ENCODE measurements at regions not wholly inside any gene's neighbourhood (a gene's known extent, or its start where the extent isn't known, plus 50 kb on each side); places are given as distances from the start of the nearest gene placed in this dataset.

GRCh38 chr4:63784822-63785221 lies 624.4 kb downstream of the TECRL start:
- no peak for TF ChIP-seq CTCF (IDR thresholded peaks at IDR 0.05)

GRCh38 chr4:63777601-63778000 lies 631.6 kb downstream of the TECRL start:
- Histone ChIP-seq H3K4me1 (no peaks in the 10 kb centered on the region), H3K36me3 (no peaks in the 10 kb centered on the region), H3K4me3 (no peak overlapping the region), H3K27ac (no peak overlapping the region), H3K27me3 (no peaks in the 10 kb centered on the region), H3K9me3 (no peaks in the 10 kb centered on the region)
- intact Hi-C loops (cut with DNase I) = no loop called here
- no peak for TF ChIP-seq CTCF (IDR thresholded peaks at IDR 0.05)
- no peak for DNase-seq (ENCODE audit: low spot score in 2 of 2)

More at GRCh38 chr4:63784822-63785221, 624.4 kb downstream of the TECRL start:
- DNase-seq (ENCODE audit: low spot score in 2 of 2) = no peak
- H3K36me3 ChIP-seq = no peaks in the 10 kb centered on the region
- H3K4me3 ChIP-seq = no peak overlapping the region
- H3K4me1 ChIP-seq = no peaks in the 10 kb centered on the region
- no peaks in the 10 kb centered on the region for H3K9me3 ChIP-seq
- H3K27ac ChIP-seq = no peak overlapping the region
- no peaks in the 10 kb centered on the region for H3K27me3 ChIP-seq
- intact Hi-C loops (cut with DNase I) = no loop called here

- H3K9me3 ChIP-seq = no peaks in the 10 kb centered on the region
- H3K4me3 ChIP-seq = no peak overlapping the region
- TF ChIP-seq CTCF (IDR thresholded peaks at IDR 0.05) = no peak
- intact Hi-C loops (cut with DNase I) = no loop called here
- no peak for DNase-seq (ENCODE audit: low spot score in 2 of 2)
- no peaks in the 10 kb centered on the region for H3K4me1 ChIP-seq
- H3K27ac ChIP-seq = no peak overlapping the region
- H3K36me3 ChIP-seq = no peaks in the 10 kb centered on the region
- H3K27me3 ChIP-seq = no peaks in the 10 kb centered on the region
These were observed 644.9 kb downstream of the TECRL start for GRCh38 chr4:63764400-63764799.

- H3K9me3 ChIP-seq = no peaks in the 10 kb centered on the region
- no peak overlapping the region for H3K27ac ChIP-seq
- no peaks in the 10 kb centered on the region for H3K4me1 ChIP-seq
- H3K27me3 ChIP-seq = no peaks in the 10 kb centered on the region
- TF ChIP-seq CTCF (IDR thresholded peaks at IDR 0.05) = no peak
- intact Hi-C loops (cut with DNase I) = no loop called here
- H3K36me3 ChIP-seq = no peaks in the 10 kb centered on the region
- no peak overlapping the region for H3K4me3 ChIP-seq
- no peak for DNase-seq (ENCODE audit: low spot score in 2 of 2)
These were observed 651.3 kb downstream of the TECRL start for GRCh38 chr4:63757929-63758328.

- no peak for TF ChIP-seq CTCF (IDR thresholded peaks at IDR 0.05)
- no peak overlapping the region for H3K27ac ChIP-seq
- intact Hi-C loops (cut with DNase I) = no loop called here
- H3K36me3 ChIP-seq = no peaks in the 10 kb centered on the region
- H3K9me3 ChIP-seq = no peaks in the 10 kb centered on the region
- no peaks in the 10 kb centered on the region for H3K4me1 ChIP-seq
- H3K4me3 ChIP-seq = no peak overlapping the region
- no peak for DNase-seq (ENCODE audit: low spot score in 2 of 2)
- no peaks in the 10 kb centered on the region for H3K27me3 ChIP-seq
These were observed 666.4 kb downstream of the TECRL start for GRCh38 chr4:63742882-63743281.

- no peaks in the 10 kb centered on the region for H3K9me3 ChIP-seq
These were observed 679.7 kb downstream of the TECRL start for GRCh38 chr4:63729519-63729918.

More at GRCh38 chr4:63729519-63729918, 679.7 kb downstream of the TECRL start:
- no peak for DNase-seq (ENCODE audit: low spot score in 2 of 2)
- TF ChIP-seq CTCF (IDR thresholded peaks at IDR 0.05) = no peak
- Histone ChIP-seq H3K36me3 (no peaks in the 10 kb centered on the region), H3K4me3 (no peak overlapping the region), H3K27ac (no peak overlapping the region), H3K4me1 (no peaks in the 10 kb centered on the region), H3K27me3 (no peaks in the 10 kb centered on the region)
- intact Hi-C loops (cut with DNase I) = no loop called here
